ENCODE measurements at regions not wholly inside any gene's neighbourhood (a gene's known extent, or its start where the extent isn't known, plus 50 kb on each side); places are given as distances from the start of the nearest gene placed in this dataset.
A peak's percentile ranks its signal among the peaks of the same experiment; 100 is the strongest.

DNA sequence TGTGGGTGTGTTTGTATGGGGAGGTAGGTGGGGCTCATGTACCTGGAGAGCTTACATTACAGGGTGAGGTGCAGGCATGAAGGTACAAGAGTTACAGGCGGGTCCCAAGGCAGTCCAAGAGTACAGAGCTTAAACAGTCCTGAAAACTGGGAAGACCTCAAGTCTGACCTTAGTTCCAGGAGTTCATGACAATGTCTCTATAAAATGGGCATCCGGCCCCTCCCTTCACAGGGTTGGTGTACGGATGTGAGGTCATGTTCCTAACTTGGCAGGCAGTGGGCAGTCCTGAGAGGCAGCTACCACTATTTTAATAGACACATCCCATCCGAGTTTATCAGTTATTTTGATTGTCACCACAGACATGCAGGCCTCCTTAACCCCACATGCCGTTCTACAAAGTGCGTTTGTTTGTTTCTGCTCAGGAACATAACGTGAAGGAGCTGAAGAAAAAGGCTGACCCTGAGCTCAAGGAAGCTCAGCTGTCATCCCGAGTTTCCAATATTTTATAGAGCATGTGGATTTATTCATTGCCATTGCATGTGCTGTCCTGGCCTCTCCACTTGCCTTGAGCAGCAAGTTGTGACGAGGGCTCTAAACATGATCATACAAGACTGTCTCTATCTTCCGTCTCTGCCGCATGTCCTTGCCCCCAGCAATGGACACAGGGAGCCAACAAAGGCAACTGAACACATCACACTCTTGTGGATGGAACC, 647.5 kb upstream of the IGFBP3 start:
- Histone ChIP-seq H3K9ac (no peak overlapping the region), H3K4me2 (ENCODE audit: unreplicated experiment) (no peak overlapping the region), H3K27ac (no peak overlapping the region), H3K9me3 (ENCODE audit: low read depth) (no peaks in the 10 kb centered on the region), H3K4me3 (no peak overlapping the region), H3K36me3 (ENCODE audit: low read depth) (no peaks in the 10 kb centered on the region), H2AFZ (no peak overlapping the region), H4K20me1 (ENCODE audit: insufficient read depth) (no peaks in the 10 kb centered on the region), H3F3A (ENCODE audit: insufficient read depth) (peaks cover 26% of the 10 kb centered on the region), H3K79me2 (ENCODE audit: insufficient read depth) (no peaks in the 10 kb centered on the region), H3K9me2 (ENCODE audit: insufficient read depth) (no peaks in the 10 kb centered on the region), H3K4me1 (ENCODE audit: insufficient read depth) (peaks cover 19% of the 10 kb centered on the region), H3K27me3 (replicated peaks; ENCODE audit: insufficient read depth) (no peaks in the 10 kb centered on the region)
- DNase-seq: no peak
- TF ChIP-seq EZH2phosphoT487 (IDR thresholded peaks at IDR 0.05; ENCODE audit: insufficient read depth, low read depth) (no peak), EZH2 (IDR thresholded peaks at IDR 0.05; ENCODE audit: insufficient read depth, poor library complexity, severe bottlenecking) (no peak)
- in situ Hi-C loops (cut with MboI): no loop called here
- 89 to 91% methylated on average over 11 of the region's 11 CpGs for WGBS, 2 experiments (ENCODE audit: low coverage in 1 of 2, low lambda C conversion rate in 2 of 2, missing lambda C conversion rate in 2 of 2)

DNA sequence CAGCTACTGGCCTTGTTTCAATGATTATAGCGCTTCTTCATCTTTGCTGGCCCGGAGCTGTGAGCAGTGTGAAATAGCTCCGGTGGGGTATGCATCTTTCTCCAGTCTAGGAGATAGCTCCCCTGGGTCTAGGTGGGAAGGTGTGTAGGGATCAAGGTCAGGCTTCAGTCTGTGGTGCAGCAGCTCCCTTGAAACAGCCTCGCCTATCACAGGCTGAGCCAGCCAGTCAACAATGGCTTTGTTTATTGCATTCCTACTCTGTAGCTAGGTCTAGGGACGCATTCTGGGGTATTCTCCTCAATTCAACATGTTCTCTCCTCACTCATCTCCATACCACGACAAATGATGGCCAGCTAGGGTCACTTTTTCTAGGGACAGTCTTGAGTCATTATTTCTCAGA, 646.8 kb upstream of the IGFBP3 start:
- no peaks in the 10 kb centered on the region for H3K9me2 ChIP-seq (ENCODE audit: insufficient read depth)
- H3K36me3 ChIP-seq (ENCODE audit: low read depth): 0 out of 2 replicates have a peak, but pooled peaks cover 4% of the 10 kb centered on the region
- H3K27me3 ChIP-seq (replicated peaks; ENCODE audit: insufficient read depth): no peaks in the 10 kb centered on the region
- H3K9ac ChIP-seq: no peak overlapping the region
- DNase-seq: no peak
- H3K27ac ChIP-seq: no peak overlapping the region
- peaks cover 26% of the 10 kb centered on the region for H3F3A ChIP-seq (ENCODE audit: insufficient read depth)
- H3K4me1 ChIP-seq (ENCODE audit: insufficient read depth): peaks cover 19% of the 10 kb centered on the region
- no peak overlapping the region for H2AFZ ChIP-seq
- H3K4me3 ChIP-seq: no peak overlapping the region
- 94 to 96% methylated on average over 6 of the region's 6 CpGs for WGBS, 2 experiments (ENCODE audit: low coverage in 1 of 2, low lambda C conversion rate in 2 of 2, missing lambda C conversion rate in 2 of 2)
- in situ Hi-C loops (cut with MboI): no loop called here
- peaks cover 3% of the 10 kb centered on the region for H3K9me3 ChIP-seq (ENCODE audit: low read depth)
- TF ChIP-seq EZH2phosphoT487 (IDR thresholded peaks at IDR 0.05; ENCODE audit: insufficient read depth, low read depth): no peak
- no peak for TF ChIP-seq EZH2 (IDR thresholded peaks at IDR 0.05; ENCODE audit: insufficient read depth, poor library complexity, severe bottlenecking)
- H3K4me2 ChIP-seq (ENCODE audit: unreplicated experiment): no peak overlapping the region
- H4K20me1 ChIP-seq (ENCODE audit: insufficient read depth): no peaks in the 10 kb centered on the region
- no peaks in the 10 kb centered on the region for H3K79me2 ChIP-seq (ENCODE audit: insufficient read depth)

DNA sequence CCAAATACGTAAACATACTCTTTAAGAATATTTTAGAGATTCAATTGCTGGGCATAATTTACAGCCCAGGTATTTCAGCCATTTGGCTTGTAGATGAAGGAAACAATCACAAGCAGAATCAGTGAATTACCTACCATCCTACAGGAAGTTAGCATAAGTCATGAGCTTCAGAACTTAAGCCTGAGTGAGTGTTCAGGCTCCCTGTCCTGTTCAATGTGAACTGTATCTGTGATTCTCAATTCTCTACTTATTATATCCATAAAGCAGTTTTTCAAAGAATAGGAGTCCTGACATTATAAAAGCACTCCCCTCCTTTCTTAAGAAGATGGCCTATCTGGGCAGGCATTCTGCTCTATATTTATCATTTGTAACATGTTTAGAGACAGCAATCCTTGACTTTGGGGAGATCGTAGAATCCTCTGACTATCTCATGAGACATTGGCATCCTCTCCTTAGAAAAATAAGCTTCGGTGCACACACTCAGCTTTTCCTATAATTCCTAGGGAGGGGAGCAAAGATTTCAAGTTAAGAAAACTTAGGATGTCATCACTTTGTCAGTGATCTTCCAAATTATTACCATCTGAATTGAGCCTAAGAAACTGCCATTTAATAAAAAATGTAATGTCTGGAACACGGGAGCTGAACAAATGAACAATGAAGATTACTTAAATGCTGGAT, 645.2 kb upstream of the IGFBP3 start:
- Histone ChIP-seq H3F3A (ENCODE audit: insufficient read depth) (peaks cover 26% of the 10 kb centered on the region), H3K9me2 (ENCODE audit: insufficient read depth) (no peaks in the 10 kb centered on the region), H4K20me1 (ENCODE audit: insufficient read depth) (no peaks in the 10 kb centered on the region), H3K4me3 (no peak overlapping the region), H3K4me1 (ENCODE audit: insufficient read depth) (peaks cover 19% of the 10 kb centered on the region), H3K36me3 (ENCODE audit: low read depth) (0 out of 2 replicates have a peak, but pooled peaks cover 4% of the 10 kb centered on the region), H3K9me3 (ENCODE audit: low read depth) (peaks cover 3% of the 10 kb centered on the region), H3K9ac (peak overlapping the region; percentile 34), H3K27ac (peak overlapping the region; percentile 77), H3K27me3 (replicated peaks; ENCODE audit: insufficient read depth) (no peaks in the 10 kb centered on the region), H2AFZ (peak overlapping the region; percentile 77), H3K4me2 (ENCODE audit: unreplicated experiment) (peak overlapping the region; percentile 26), H3K79me2 (ENCODE audit: insufficient read depth) (no peaks in the 10 kb centered on the region)
- peak; percentile 77 for DNase-seq
- 25 to 26% methylated on average over 4 of the region's 4 CpGs for WGBS, 2 experiments (ENCODE audit: low coverage in 1 of 2, low lambda C conversion rate in 2 of 2, missing lambda C conversion rate in 2 of 2)
- in situ Hi-C loops (cut with MboI): no loop called here
- no peak for TF ChIP-seq EZH2phosphoT487 (IDR thresholded peaks at IDR 0.05; ENCODE audit: insufficient read depth, low read depth)
- TF ChIP-seq EZH2 (IDR thresholded peaks at IDR 0.05; ENCODE audit: insufficient read depth, poor library complexity, severe bottlenecking): no peak

DNA sequence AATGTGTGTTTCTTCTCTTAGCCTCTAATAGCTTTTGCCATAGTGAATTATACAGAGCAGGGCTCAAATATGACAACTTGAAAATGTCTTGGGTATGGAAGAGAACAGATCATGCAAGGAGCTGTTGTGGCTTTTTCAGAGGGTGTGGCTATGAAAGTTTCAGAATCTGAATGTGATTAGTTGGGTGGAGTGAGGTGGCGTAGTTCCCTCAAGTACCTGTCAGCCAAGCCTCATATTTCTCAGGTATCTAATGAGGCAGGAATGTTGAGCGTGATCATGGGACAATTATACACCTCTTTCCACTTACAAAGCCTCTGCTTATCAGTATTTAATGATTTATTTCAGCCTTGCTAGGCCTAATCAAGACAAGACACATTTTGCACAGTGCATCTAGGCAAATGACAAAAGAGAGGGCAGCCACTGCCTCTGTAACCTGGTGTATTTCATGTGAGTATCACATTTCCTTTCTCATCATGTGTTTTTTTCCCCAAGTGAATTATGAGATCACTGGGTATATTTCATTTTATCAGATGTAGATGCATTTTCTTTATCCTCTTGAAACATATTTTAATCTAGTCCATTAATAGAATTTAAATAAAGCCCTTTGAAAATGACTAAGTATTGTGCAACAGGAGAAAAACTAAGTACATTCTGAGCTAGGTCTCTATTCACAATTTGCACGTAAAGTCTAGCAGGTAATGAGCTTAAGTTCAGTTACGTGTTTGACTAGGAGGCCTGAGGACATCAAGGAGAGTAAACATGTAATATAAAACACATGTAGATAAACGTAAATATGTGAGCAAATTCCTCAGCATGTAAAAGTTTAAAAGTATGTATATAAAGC, 644.4 kb upstream of the IGFBP3 start:
- H3K27ac ChIP-seq: peak overlapping the region; percentile 77
- H4K20me1 ChIP-seq (ENCODE audit: insufficient read depth): no peaks in the 10 kb centered on the region
- no peak overlapping the region for H3K4me3 ChIP-seq
- WGBS, 2 experiments (ENCODE audit: low coverage in 1 of 2, low lambda C conversion rate in 2 of 2, missing lambda C conversion rate in 2 of 2): 73 to 80% methylated on average over 5 of the region's 5 CpGs
- H3K79me2 ChIP-seq (ENCODE audit: insufficient read depth): no peaks in the 10 kb centered on the region
- peak overlapping the region; percentile 77 for H2AFZ ChIP-seq
- peaks cover 3% of the 10 kb centered on the region for H3K9me3 ChIP-seq (ENCODE audit: low read depth)
- H3K36me3 ChIP-seq (ENCODE audit: low read depth): 0 out of 2 replicates have a peak, but pooled peaks cover 4% of the 10 kb centered on the region
- no peaks in the 10 kb centered on the region for H3K9me2 ChIP-seq (ENCODE audit: insufficient read depth)
- peaks cover 19% of the 10 kb centered on the region for H3K4me1 ChIP-seq (ENCODE audit: insufficient read depth)
- in situ Hi-C loops (cut with MboI): no loop called here
- DNase-seq: no peak
- H3K27me3 ChIP-seq (replicated peaks; ENCODE audit: insufficient read depth): no peaks in the 10 kb centered on the region
- peak overlapping the region; percentile 34 for H3K9ac ChIP-seq
- TF ChIP-seq EZH2phosphoT487 (IDR thresholded peaks at IDR 0.05; ENCODE audit: insufficient read depth, low read depth) (no peak), EZH2 (IDR thresholded peaks at IDR 0.05; ENCODE audit: insufficient read depth, poor library complexity, severe bottlenecking) (no peak)
- peaks cover 26% of the 10 kb centered on the region for H3F3A ChIP-seq (ENCODE audit: insufficient read depth)
- peak overlapping the region; percentile 26 for H3K4me2 ChIP-seq (ENCODE audit: unreplicated experiment)

All from GM23248 (cell line).